H9 (cell line): ENCODE measurements at regions not wholly inside any gene's neighbourhood (a gene's known extent, or its start where the extent isn't known, plus 50 kb on each side); places are given as distances from the start of the nearest gene placed in this dataset.

Source experiments
- DNase-seq: peaks from one replicate; pipeline ENCODE4 v3.0.0-alpha.2; 2017
- H2AFZ ChIP-seq: one replicate; pipeline ENCODE4 v1.6.1; 2013; ENCODE audit warnings: mild to moderate bottlenecking, low read length, control low read depth, moderate library complexity
- H2AK5ac ChIP-seq: 2 replicates; pipeline ENCODE4 v1.6.1; 2013; ENCODE audit warnings: low read length, control low read depth, mixed read lengths; ENCODE audit not compliant: insufficient read length
- H2BK120ac ChIP-seq: one replicate; pipeline ENCODE4 v1.6.1; 2013; ENCODE audit warnings: low read depth, mild to moderate bottlenecking, low read length, control low read depth, inconsistent platforms; ENCODE audit not compliant: poor library complexity, severe bottlenecking
- H2BK12ac ChIP-seq: 2 replicates; pipeline ENCODE4 v1.6.1; 2013; ENCODE audit warnings: low read length, control low read depth, mixed read lengths, low read depth; ENCODE audit not compliant: insufficient read length
- H2BK15ac ChIP-seq: 2 replicates; pipeline ENCODE4 v1.6.1; 2013; ENCODE audit warnings: low read depth, low read length, control low read depth
- H2BK20ac ChIP-seq: one replicate; pipeline ENCODE4 v1.6.1; 2013; ENCODE audit warnings: low read depth, mild to moderate bottlenecking, low read length, control low read depth, inconsistent platforms; ENCODE audit not compliant: poor library complexity, severe bottlenecking
- H2BK5ac ChIP-seq: 2 replicates; pipeline ENCODE4 v1.6.1; 2013; ENCODE audit warnings: low read length, control low read depth, mixed read lengths; ENCODE audit not compliant: insufficient read length
- H3K14ac ChIP-seq: 2 replicates; pipeline ENCODE4 v1.6.1; 2013; ENCODE audit warnings: low read length, control low read depth; ENCODE audit not compliant: insufficient read depth
- H3K18ac ChIP-seq: 2 replicates; pipeline ENCODE4 v1.6.1; 2013; ENCODE audit warnings: low read depth, mild to moderate bottlenecking, mixed read lengths, low read length, control low read depth; ENCODE audit not compliant: insufficient read length
- H3K23ac ChIP-seq: 2 replicates; pipeline ENCODE4 v1.6.1; 2013; ENCODE audit warnings: low read length, control low read depth, mixed read lengths, low read depth; ENCODE audit not compliant: insufficient read length
- H3K23me2 ChIP-seq: 2 replicates; pipeline ENCODE4 v1.6.1; 2013; ENCODE audit warnings: low read depth, mild to moderate bottlenecking, mixed read lengths, low read length, control low read depth; ENCODE audit not compliant: insufficient read length, poor library complexity, severe bottlenecking
- H3K27ac ChIP-seq: 2 replicates; pipeline ENCODE4 v1.5.1; 2013; ENCODE audit warnings: low read length, control low read depth, mixed read lengths, low read depth; ENCODE audit not compliant: insufficient read length
- H3K27me3 ChIP-seq: 2 replicates; pipeline ENCODE4 v1.6.1; 2013; ENCODE audit warnings: low read length, control low read depth, inconsistent platforms; ENCODE audit not compliant: insufficient read depth
- H3K4ac ChIP-seq: 2 replicates; pipeline ENCODE4 v1.6.1; 2013; ENCODE audit warnings: low read depth, mild to moderate bottlenecking, control low read depth, inconsistent platforms, low read length, moderate library complexity
- H3K4me1 ChIP-seq: 2 replicates; pipeline ENCODE4 v1.6.1; 2013; ENCODE audit warnings: low read length, control low read depth, inconsistent platforms; ENCODE audit not compliant: insufficient read depth
- H3K4me2 ChIP-seq: 2 replicates; pipeline ENCODE4 v1.6.1; 2013; ENCODE audit warnings: low read length, control low read depth, mixed read lengths; ENCODE audit not compliant: insufficient read length, insufficient read depth
- H3K56ac ChIP-seq: 2 replicates; pipeline ENCODE4 v1.6.1; 2013; ENCODE audit warnings: low read depth, mild to moderate bottlenecking, mixed read lengths, low read length, control low read depth; ENCODE audit not compliant: insufficient read length
- H3K79me1 ChIP-seq: 2 replicates; pipeline ENCODE4 v1.6.1; 2013; ENCODE audit warnings: low read depth, mild to moderate bottlenecking, moderate library complexity, low read length, control low read depth, inconsistent platforms; ENCODE audit not compliant: insufficient read depth, poor library complexity, severe bottlenecking
- H3K79me2 ChIP-seq: 2 replicates; pipeline ENCODE4 v1.6.1; 2013; ENCODE audit warnings: low read length, control low read depth, inconsistent platforms; ENCODE audit not compliant: insufficient read depth
- H3K9ac ChIP-seq: 2 replicates; pipeline ENCODE4 v1.6.1; 2013; ENCODE audit warnings: low read length, control low read depth, mixed read lengths; ENCODE audit not compliant: insufficient read length; ENCODE audit errors: extremely low read depth
- H3K9me3 ChIP-seq: one replicate; pipeline ENCODE4 v1.6.1; 2013; ENCODE audit warnings: low read depth, low read length, inconsistent platforms; ENCODE audit not compliant: control insufficient read depth
- H3T11ph ChIP-seq: one replicate; pipeline ENCODE4 v1.6.1; 2013; ENCODE audit warnings: mild to moderate bottlenecking, low read length, control low read depth, inconsistent platforms
- H4K20me1 ChIP-seq: one replicate; pipeline ENCODE4 v1.6.1; 2013; ENCODE audit not compliant: control insufficient read depth, insufficient read length, insufficient read depth
- H4K5ac ChIP-seq: 2 replicates; pipeline ENCODE4 v1.6.1; 2013; ENCODE audit warnings: low read depth, mild to moderate bottlenecking, mixed read lengths, low read length, control low read depth; ENCODE audit not compliant: insufficient read length
- H4K8ac ChIP-seq: replicated peaks from 2 replicates; pipeline ENCODE4 v1.6.1; 2013; ENCODE audit warnings: low read length, control low read depth, mixed read lengths, low read depth; ENCODE audit not compliant: insufficient read length
- H4K91ac ChIP-seq: 2 replicates; pipeline ENCODE4 v1.6.1; 2013; ENCODE audit warnings: low read depth, mild to moderate bottlenecking, moderate library complexity, mixed read lengths, low read length, control low read depth; ENCODE audit not compliant: insufficient read length
- H3K27ac Mint-ChIP-seq, 3 experiments: 2 replicates in 2 of 3; 3 replicates in 1 of 3; pipeline ENCODE4 v1.8.0; 2020 to 2021; ENCODE audit warnings: mixed read lengths in 3 of 3, mild to moderate bottlenecking in 1 of 3, moderate library complexity in 1 of 3
- H3K27me3 Mint-ChIP-seq: 2 replicates; pipeline ENCODE4 v1.8.0; 2021; ENCODE audit warnings: low read depth, mild to moderate bottlenecking, moderate library complexity, mixed read lengths
- H3K36me3 Mint-ChIP-seq, 3 experiments: 2 replicates in 2 of 3; 3 replicates in 1 of 3; pipeline ENCODE4 v1.8.0; 2020 to 2021; ENCODE audit warnings: low read depth in 3 of 3, mixed read lengths in 3 of 3; ENCODE audit not compliant: insufficient read depth in 1 of 3
- H3K4me1 Mint-ChIP-seq, 2 experiments: 2 replicates each; pipeline ENCODE4 v1.8.0; 2020; ENCODE audit warnings: mixed read lengths in 2 of 2
- H3K4me3 Mint-ChIP-seq, 2 experiments: 2 replicates in 1 of 2; 3 replicates in 1 of 2; pipeline ENCODE4 v1.8.0; 2020 to 2021; ENCODE audit warnings: mild to moderate bottlenecking in 2 of 2, mixed read lengths in 2 of 2, moderate library complexity in 1 of 2
- H3K9me3 Mint-ChIP-seq, 2 experiments: 2 replicates in 1 of 2; 3 replicates in 1 of 2; pipeline ENCODE4 v1.8.0; 2020; ENCODE audit warnings: mild to moderate bottlenecking in 2 of 2, mixed read lengths in 2 of 2, moderate library complexity in 1 of 2
- WGBS: extraction: QIAGEN DNeasy Blood & Tissue Kit; methylation state at CpG from one replicate; pipeline ENCODE4 v1.1.7; 2013; ENCODE audit warnings: missing lambda C conversion rate, low lambda C conversion rate, mixed read lengths; ENCODE audit not compliant: insufficient read length; ENCODE audit errors: extremely low coverage; 5-methylcytosine and 5-hydroxymethylcytosine counted together
- TF ChIP-seq, protein P1 (sequence below): fragments of 200-600 bp; sonication (generic); conservative IDR thresholded peaks from 3 replicates; pipeline ENCODE4 v1.8.0; 2021; ENCODE audit warnings: antibody characterized with exemption, mild to moderate bottlenecking

DNA sequence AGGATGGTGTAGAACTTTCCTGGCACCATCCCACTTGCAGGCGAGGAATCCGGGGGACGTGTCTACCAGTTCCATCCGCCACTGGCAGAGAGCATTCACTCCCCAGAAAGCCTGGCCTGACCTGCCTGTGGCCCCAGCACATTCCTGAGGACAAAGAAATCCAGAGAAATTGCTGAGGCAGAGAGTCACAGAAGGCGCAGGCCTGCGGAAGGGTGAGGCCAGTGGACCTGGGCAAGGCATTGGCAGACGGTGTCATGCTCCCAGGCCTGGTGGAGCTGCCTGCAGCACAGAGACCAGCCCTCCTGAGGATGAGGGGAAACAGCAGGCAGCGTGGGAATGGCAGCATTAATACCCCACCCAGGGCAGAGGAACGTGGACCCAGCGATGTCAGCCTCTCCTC lies 81.2 kb upstream of the F3 start:
- Histone ChIP-seq H3K4me1 (peaks cover 5% of the 10 kb centered on the region; the same call in 1 of the 2 replicates), H3K4ac (no peak overlapping the region), H3K9me3 (no peaks in the 10 kb centered on the region), H3K4me2 (no peak overlapping the region), H3K79me1 (no peaks in the 10 kb centered on the region), H4K5ac (no peak overlapping the region), H4K91ac (no peak overlapping the region), H3K14ac (0 out of 2 replicates have a peak overlapping the region, but pooled peaks have one; percentile 15), H3K56ac (no peak overlapping the region), H3K79me2 (no peaks in the 10 kb centered on the region), H3K27me3 (no peaks in the 10 kb centered on the region; the same call in 1 of the 2 replicates), H3K18ac (no peak overlapping the region), H2BK120ac (no peak overlapping the region), H4K20me1 (no peaks in the 10 kb centered on the region), H3K23me2 (no peaks in the 10 kb centered on the region), H4K8ac (no peak overlapping the region), H2BK5ac (no peak overlapping the region), H2AK5ac (no peak overlapping the region), H2BK15ac (no peak overlapping the region), H2BK12ac (no peak overlapping the region), H2AFZ (no peak overlapping the region), H3T11ph (no peak overlapping the region), H3K23ac (no peak overlapping the region), H3K9ac (no peak overlapping the region), H3K27ac (no peak overlapping the region), H2BK20ac (no peak overlapping the region)
- peaks cover 0 to 5% (median 0%) of the 10 kb centered on the region in 3 experiments; a peak in 2 of 7 replicates for H3K36me3 Mint-ChIP-seq
- no peak overlapping the region for H3K27ac Mint-ChIP-seq
- H3K9me3 Mint-ChIP-seq = peaks cover 0 to 7% of the 10 kb centered on the region in 2 experiments; a peak in 1 of 5 replicates
- DNase-seq = no peak
- H3K4me1 Mint-ChIP-seq = peaks cover 58 to 69% of the 10 kb centered on the region in 2 experiments
- no peak overlapping the region for H3K4me3 Mint-ChIP-seq
- TF ChIP-seq, protein P1, sequence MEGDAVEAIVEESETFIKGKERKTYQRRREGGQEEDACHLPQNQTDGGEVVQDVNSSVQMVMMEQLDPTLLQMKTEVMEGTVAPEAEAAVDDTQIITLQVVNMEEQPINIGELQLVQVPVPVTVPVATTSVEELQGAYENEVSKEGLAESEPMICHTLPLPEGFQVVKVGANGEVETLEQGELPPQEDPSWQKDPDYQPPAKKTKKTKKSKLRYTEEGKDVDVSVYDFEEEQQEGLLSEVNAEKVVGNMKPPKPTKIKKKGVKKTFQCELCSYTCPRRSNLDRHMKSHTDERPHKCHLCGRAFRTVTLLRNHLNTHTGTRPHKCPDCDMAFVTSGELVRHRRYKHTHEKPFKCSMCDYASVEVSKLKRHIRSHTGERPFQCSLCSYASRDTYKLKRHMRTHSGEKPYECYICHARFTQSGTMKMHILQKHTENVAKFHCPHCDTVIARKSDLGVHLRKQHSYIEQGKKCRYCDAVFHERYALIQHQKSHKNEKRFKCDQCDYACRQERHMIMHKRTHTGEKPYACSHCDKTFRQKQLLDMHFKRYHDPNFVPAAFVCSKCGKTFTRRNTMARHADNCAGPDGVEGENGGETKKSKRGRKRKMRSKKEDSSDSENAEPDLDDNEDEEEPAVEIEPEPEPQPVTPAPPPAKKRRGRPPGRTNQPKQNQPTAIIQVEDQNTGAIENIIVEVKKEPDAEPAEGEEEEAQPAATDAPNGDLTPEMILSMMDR = no peak
- no CpG with 5 or more reads among the region's 10 CpGs for WGBS
- peaks cover 5% of the 10 kb centered on the region; the same call in 1 of the 2 replicates for H3K27me3 Mint-ChIP-seq
